HS-27A (cell line): ENCODE measurements at regions not wholly inside any gene's neighbourhood (a gene's known extent, or its start where the extent isn't known, plus 50 kb on each side); places are given as distances from the start of the nearest gene placed in this dataset.

Source experiments
- DNase-seq: peaks from one replicate; pipeline ENCODE4 v3.0.0-alpha.2; 2012; ENCODE audit warnings: low read depth, missing footprints

DNA sequence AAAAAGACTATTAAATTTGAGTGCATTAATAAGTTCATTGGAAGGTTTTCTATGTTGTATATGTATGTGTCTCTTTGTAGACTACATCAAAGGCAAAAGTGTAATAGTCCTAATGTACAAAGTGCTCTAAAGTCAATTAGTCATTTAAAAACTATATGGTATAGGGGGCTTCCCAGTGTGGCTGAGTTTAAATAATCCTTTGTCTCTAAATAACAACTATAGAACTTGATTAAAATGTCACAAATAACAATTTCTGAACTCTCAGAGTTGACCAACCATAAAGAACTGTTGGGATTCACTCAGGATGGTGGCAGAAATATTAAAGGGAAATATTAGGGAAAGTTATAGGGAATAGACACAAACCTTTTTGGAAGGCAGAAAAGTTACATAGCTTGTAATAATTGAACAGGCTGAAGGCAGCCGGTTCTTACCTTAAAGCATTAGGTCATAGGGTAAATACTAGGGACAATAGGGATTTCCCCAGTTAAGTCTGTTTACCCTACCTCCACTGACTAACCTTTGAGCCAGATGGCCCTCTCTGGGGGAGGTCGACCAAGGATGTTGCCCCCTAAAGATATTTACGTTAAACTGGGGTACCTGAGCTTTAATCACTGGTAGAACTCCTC lies 1054.2 kb downstream of the ARAP2 start:
- DNase-seq, result no peak

DNA sequence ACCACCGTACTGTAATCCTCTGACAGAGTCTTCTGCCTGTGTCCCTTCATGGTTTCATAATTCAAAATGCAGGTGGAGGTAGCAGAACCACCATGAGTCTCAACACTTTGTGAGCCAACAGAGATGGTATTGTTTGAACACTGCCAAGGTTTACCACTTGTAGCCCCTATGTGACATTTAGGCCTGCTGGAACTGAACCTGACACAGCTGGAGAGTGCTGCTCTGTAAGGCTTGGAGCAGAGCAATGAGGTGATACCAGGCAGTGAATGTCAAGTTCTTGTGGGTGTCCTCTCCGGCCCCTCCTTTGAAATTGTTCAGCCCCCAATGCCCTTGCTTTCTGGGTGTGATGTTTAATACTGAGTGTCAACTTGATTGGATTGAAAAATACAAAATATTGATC lies 1042.9 kb downstream of the ARAP2 start:
- DNase-seq, result no peak

DNA sequence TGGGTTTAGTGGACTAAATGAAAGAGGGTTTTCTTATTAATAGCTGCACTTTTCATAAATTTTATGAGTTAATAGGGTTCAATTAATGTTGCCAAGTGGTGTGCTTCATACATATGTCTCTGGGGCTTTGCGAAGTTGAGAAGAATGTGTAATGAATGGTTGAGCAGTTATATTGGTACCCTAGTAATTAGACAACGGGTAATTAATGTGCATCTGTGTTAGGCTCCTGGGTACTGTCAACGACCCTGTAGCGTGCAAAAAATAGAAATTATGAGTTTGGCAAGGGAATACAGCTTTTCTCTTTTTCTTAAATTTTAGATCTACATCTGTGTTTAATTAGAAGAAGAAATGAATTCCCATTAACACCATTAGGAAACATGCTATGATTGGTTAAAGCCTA lies 1027.7 kb downstream of the ARAP2 start:
- DNase-seq, result no peak

DNA sequence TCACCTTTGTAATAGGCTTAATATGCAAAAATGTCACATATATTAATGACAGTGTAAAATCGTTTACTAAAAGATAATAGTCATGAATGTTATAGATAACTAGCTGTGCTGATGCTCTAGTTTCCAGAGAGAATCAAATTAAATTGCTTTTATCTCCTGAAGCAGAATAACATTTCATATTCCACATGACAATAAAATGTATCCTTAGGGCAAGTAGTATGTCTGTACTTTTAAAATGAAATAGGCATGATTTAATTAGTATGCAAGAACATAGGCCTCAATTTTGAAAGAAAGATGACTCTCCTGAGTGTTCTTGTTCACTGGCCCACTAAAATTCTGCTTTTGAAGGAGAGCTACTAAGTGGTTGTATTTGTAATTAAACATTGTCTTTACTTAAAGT lies 1027.0 kb downstream of the ARAP2 start:
- DNase-seq, result no peak

DNA sequence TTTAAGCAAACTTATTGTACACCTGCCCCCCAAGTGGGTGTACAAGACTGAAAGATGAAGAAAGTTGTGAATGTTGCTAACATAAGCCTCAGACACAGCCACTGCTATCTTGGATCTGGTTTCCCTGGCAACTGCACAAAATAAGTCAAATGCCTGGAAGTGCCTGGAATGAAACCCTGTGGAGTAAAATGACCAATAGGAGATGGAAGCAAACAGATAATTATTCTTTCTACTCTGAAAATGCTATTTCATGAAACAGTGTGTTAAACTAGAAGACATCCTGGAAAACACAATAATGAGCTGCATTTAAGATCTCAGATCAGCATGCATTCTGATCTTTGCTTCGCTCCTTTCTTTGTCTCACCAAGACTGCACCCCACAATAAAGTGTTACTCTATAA lies 1016.0 kb downstream of the ARAP2 start:
- no peak for DNase-seq

DNA sequence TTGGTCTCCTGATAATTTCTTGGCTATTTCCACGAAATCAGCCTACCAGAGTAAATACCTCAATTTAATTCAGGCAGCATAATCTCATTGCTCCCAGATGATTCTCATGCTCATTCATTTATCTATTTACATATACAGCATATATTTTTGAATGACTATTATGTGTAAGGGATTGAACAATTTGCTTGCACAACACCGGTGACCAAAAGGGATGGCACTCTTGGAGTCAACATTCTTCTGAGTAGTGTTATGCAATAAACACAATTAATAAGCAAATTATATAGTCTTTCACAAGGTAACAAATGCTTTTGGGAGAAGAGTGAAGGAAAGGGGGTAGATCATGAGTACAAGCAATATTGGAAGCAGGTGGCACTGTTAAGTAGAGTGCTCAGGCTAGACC lies 1015.3 kb downstream of the ARAP2 start:
- DNase-seq, result no peak

DNA sequence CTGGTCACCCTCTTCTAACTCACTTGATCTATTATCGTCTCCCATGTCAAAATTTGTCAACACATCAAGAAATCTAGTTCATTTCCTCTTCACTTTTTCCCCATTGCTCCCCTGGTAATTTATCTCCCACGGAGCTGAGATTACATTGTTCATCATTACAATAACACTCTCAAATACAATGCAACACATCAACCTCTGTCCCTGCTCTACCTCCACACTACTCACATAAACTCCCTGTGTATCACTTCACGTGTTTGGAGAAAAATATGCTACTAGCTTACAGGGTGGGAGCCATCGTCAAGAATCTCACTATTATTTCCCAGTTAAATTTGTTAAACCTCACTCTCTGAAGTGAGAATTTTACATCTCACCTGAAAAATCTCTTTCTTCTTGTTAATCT lies 1006.4 kb downstream of the ARAP2 start:
- DNase-seq, result no peak

DNA sequence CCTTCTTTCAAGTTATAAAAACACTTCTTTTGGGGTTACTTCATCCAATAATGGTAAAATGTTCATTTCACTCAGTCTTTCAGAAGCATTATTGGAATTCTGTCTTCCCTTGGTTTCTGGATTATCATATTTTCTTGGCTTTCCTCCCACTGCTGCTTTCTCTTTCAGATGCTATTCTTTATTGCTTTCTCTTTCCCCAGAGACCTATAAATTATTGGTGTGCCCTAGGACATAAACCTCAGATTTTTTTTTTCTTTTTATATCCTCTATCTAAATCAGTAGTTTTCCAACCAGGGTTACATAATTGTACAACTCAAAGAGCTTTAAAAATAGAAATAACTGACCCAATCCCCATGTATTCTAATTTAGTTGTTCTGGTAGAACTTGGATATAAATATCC lies 1005.5 kb downstream of the ARAP2 start:
- no peak for DNase-seq

DNA sequence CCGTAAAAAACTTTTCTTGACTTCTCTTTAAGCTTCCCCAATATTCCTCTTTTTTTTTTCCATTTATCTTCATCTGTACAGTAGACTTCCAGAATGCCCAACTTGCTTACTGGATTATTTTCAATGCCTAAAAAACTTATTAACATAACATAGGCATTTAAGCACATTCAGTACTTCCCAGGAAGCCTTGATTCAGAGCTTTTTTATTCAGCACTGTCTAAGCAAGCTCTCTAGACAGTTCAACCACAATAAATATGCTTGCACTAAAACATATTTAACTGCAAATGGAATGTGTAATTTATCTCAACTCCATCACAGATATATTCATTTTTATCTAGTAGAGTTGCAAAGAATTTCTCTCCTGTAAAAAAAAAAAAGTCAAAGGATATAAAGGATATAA lies 997.8 kb downstream of the ARAP2 start:
- no peak for DNase-seq

DNA sequence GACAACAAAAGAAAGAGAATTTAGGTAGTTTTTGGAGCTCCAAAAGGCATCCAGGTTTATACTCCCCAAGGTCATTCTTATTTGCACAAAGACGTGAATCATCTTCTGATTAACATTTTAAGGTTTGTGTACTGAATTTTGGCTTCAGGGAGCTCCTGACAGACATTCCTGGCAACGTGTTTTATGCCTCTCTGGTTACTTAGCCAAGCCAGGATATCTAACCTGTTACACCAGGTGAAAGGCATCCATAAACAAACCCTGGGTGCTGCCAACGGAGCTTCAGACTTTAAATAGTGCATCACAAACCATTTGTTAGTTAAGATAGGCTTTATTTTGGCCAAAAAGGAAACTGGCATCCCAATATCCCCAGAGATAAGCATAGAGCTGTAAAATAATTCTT lies 997.3 kb downstream of the ARAP2 start:
- no peak for DNase-seq

DNA sequence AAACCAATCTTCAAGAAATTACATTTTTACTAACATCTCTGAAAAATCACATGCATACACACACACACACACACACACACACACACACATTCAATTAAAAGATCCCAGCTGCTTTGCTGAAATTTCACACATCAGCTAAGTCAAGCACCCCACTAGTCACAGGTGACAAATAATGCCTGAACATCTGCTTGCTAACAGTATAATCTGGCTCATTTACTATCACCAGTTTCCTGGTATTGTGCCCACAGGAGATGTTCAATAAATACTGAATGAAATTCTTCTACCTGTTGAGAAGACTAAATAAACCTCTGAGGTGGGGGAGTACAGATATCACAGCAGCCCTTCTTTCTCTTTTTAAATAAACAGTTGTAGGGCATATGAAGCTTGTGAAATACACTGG lies 994.0 kb downstream of the ARAP2 start:
- DNase-seq, result no peak

DNA sequence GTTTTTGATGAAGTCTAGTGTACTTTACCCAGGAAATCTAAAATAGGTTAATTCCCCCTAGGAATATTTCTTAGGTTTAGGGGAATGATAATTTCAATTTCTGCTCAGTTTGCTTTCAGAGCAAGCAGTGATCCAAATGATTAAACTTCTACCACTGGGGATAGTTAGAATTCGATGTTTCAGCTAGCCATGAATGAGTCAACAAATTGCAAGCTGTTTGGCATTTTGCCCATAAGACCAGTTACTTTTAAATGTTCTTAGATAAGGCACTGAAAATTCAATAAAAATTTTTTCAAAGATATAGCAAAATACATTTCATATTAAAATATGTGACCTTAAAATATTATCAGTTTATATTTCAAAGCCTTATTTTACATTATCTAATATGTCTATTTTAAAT lies 993.6 kb downstream of the ARAP2 start:
- peak; percentile 33 for DNase-seq

DNA sequence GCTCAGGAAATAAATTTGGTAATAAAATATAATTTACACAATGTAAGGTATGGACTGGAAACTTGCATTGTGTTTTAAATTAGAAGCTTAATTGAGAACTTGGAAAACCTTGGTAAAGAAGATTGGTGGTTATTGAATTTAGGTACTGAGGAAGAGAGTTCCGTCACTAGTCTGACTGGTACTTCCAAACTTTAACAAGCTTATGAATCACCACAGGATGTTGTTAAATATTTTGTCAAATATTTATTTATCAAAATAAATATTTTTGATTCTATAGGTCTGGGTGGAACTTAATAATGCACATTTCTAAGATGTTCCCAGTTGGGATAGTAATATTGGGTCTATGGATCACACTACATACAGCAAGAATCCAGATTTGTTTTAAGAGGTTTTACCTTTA lies 992.2 kb downstream of the ARAP2 start:
- DNase-seq, result no peak

DNA sequence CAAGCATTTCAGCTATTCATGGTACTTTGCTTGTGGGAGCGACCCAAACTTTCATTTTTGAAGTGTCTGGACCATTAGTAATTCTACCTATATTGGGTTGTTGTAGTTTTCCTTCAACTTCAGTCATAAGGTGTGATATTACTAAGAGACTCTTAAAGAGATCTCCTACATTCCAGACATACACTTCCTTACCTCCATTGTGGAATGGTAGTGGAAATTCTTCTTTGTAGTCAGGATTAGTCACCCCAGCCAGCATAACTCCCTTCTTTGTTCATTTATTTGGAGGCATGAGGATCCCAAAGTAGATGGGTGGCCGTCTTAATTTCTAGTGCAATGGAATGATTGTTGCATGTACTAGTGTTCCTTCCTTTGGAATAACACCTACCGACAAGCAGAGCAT lies 991.4 kb downstream of the ARAP2 start:
- DNase-seq, result no peak

DNA sequence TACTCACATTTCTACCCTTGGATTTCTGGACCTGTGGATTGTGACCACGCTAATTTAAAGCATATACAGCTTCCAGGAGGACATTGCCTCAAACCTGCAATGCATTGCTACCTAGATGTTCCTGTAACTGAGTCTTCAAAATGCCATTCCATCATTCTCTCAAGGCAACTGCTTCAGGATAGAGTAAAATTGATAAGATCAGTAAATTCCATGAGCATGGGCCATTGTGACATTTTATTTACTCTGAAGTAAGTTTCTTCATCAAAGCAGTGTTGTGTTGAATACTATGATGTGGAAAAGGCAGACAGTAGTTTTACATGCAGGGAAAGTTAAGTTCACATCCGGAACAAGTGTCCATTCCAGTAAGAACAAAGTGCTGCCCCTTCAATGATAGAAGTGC lies 991.0 kb downstream of the ARAP2 start:
- no peak for DNase-seq

DNA sequence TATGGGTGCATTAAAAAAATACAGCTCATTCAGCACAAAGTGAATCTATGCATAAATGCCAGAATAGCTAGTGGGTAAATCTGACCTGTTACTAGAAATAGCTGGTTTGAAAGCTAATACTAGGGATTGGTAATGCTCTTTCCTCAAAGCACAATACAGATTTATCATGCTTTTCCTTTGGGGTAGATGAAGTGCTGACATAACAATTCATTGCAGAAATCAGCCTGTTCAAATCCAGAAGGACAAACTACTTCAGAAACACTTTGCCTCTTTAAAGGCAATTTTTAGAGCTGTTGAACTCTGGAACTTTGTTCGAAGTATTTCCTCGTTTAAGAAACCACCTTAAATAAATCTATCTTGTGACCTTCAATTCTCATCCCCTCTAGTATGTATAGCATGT lies 957.9 kb downstream of the ARAP2 start:
- DNase-seq, result no peak

DNA sequence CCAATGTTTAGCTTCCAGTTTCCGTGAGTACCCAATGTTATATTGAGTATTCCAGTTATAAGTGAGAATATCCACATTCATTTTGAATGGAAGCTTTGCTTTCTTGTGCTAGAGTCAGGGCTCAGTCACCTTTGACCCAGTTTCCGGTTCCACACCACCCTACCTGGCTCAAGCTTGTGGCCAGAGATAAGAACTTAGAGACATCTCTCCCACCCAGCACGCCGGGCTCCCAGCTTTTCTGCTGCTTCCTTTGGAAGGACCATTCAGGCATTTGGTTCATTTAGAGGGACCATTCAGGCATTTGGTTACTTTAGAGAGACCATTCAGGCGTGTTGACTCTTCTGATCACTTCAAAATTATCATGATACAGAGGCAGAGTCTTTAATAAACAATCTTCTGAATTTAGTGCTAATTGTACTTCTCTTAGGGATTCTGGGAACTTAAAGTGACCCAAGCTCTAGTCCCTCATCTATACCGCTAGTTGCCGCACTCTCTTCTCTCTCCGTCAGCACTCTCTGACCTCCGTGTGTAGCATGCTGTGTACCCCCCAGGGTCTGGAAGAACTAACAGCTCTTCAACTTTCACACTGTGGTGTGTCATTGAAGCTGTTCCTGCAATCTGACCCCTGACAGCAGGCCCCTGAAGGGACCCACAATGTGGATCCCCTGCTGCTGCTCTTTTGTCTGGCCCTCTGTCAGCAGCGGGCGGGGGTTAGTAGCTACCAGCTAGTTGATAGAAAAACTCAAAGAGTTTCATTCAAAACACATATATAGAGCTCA lies 943.1 kb downstream of the ARAP2 start:
- no peak for DNase-seq

DNA sequence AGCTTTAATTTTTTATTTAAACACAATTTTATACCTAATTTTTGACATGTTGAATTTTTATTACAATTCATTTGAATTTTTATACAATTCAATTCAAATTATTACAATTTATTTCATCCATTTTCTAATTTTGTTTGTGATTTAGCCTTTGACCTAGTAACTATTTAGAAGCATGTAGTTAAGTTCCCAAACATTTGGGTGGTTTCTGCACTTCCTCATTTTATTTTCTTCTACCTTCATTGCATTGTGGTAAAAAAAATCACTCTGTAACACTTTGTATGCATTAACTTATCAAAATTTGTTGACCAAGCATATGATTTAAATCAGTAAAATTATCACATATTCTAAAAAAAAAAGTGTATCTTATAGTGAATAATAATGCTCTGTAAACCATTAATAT lies 928.9 kb downstream of the ARAP2 start:
- no peak for DNase-seq

DNA sequence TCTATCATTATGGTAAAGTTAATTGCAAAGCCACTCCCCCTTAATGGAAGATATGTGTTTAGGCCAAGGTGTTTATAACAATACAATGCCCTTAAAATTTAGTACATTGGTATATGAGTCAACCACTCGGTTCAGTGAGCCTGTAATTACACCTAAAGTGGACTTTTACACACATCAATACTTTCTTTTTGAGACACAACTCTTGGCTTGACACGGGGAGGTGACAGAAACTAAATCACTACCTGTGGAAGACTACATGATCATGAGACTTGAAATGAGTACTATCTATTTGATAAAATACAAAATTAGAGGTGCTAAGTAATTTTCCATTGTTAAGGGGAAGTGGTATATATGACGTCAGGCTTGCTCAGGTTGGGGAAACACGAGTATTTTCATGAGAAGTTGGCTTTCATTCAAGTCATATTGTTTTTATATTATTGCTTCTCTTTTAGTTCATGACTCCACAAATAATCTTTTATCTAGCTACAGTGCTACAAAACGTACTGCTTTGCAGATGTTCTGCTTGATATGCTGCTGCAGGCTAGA lies 918.3 kb downstream of the ARAP2 start:
- no peak for DNase-seq

DNA sequence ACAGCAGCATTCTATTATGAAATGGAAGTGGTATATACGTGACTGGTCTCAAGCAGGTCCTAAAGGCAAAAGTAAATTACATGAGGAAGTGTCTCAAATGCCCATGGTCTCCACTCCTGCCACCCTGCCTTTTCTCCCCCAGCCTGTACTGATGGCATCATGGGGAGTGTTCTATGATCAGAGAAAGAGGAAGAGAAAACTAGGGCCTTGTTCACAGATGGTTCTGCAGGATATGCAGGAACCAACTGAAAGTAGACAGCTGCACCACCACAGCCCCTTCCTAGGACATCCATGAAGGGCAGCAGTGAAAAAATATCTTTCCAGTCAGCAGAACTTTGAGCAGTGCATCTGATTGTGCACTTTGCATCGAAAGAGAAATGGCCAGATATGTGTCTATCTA lies 901.5 kb downstream of the ARAP2 start:
- no peak for DNase-seq

DNA sequence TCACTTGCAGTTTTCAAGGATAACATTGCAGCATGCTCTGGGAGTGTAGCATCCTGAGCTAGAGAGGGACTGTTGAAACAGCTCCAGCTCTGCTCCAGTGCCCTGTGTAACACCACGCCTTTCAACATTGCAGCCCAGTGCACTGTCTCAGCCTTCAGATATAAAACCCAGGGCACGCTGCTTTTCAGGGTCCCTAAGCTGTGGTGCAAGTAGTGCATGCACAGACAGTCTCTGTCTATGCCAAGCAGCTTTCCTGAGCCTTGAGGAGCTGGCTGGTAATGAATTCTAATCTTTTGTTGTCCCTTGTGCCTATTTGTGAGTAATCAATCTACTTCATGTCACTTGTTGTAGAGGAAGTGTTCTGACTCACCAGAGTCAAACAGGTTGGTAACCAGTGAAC lies 897.0 kb downstream of the ARAP2 start:
- DNase-seq, result no peak

DNA sequence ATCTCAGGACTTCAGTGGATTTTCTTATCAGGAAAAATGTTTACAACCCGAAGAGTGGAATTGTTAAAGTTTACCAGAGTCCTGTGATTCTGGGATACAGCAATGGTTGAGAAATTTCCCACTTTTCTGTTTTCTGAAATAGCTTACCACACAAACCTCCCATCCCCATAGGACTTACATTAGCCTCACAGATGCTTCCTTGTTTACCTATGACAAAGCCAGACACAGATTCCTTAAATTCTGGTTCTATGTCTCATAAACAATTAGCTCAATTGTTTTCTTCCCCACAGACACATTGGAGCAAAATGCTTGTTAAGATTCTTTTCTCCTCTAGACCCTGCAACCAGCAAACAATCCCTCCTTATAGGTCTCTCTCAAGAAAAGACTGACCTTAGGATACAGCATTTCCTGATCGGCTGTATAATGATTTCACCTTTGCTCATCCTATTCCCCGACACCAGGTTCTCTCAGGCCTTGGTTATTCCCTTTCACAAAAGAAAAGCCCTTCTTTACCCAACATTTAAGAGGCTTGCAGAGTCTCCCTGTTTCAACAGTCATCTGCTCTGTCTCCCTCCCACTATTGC lies 886.2 kb downstream of the ARAP2 start:
- no peak for DNase-seq

DNA sequence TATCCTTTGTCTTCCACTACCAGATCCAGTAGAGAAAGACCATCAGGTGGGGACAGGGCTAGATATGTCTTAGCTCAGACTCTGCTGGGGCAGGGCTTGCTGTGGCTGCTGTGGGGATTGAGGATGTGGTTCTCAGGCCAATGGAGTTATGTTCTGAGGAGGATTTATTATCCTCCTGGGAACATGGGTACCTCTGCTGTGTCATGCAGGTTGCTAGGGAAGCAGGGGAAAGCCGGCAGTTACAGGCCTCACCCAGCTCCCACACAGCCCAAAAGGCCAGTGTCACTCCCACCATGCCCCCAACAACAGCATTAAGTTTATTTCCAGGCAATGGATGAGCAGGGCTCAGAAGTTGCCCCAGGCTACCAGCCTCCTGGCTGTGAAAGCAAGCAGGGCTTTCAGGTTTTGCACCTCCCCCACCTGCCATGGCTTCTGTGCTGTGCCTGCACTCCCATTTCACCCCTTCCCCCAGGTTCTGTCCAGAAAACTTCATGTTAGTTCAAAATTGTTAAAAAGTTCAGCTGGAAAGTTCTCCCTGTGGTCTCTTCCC lies 879.9 kb downstream of the ARAP2 start:
- no peak for DNase-seq
